Endothelial cell of umbilical vein (primary cell): ENCODE measurements at regions not wholly inside any gene's neighbourhood (a gene's known extent, or its start where the extent isn't known, plus 50 kb on each side); places are given as distances from the start of the nearest gene placed in this dataset.

Experiments used
- BruUV-seq: library from RNA; stranded (reverse); fragments of 400-500 nt; replicated peaks from 2 replicates; lab custom pipeline; 2021; lab: Mats Ljungman, UMichigan
- CTCF ChIA-PET: fragments of 300-600, 350-600 bp; sonication (Branson Sonifier 250); formaldehyde crosslinking; loops from one replicate; lab custom pipeline; 2021; ENCODE audit warnings: antibody characterized with exemption, inconsistent platforms; lab: Charles Lee
- POLR2A ChIA-PET: fragments of 300-600, 350-600 bp; sonication (Branson Sonifier 250); formaldehyde crosslinking; loops from one replicate; lab custom pipeline; 2021; ENCODE audit warnings: antibody characterized with exemption, inconsistent platforms; lab: Charles Lee
- DNase-seq: peaks from one replicate; pipeline ENCODE4 v3.0.0-alpha.2; 2011; ENCODE audit warnings: low read depth, low spot score
- FAIRE-seq: peaks from 2 replicates; lab custom pipeline; 2011; peaks lifted over from hg19 to GRCh38; lab: Jason Lieb, UNC
- H2AFZ ChIP-seq: 2 replicates; pipeline ENCODE4 v1.6.0; 2012; ENCODE audit warnings: low read depth, low read length, control low read depth, inconsistent platforms
- H3K27ac ChIP-seq: 2 replicates; pipeline ENCODE4 v1.5.1; 2011; ENCODE audit warnings: low read depth, mild to moderate bottlenecking, control low read depth, low read length, moderate library complexity; ENCODE audit not compliant: insufficient read depth
- H3K27me3 ChIP-seq, 2 experiments: 2 replicates each; pipeline versions ENCODE4 v1.6.0 to v1.6.1; 2011; ENCODE audit warnings: low read length in 2 of 2, mixed read lengths in 1 of 2; ENCODE audit not compliant: control insufficient read depth in 2 of 2, insufficient read depth in 2 of 2
- H3K36me3 ChIP-seq, 2 experiments: 2 replicates in 1 of 2; 3 replicates in 1 of 2; pipeline ENCODE4 v1.5.1; 2011; ENCODE audit warnings: low read length in 2 of 2, mild to moderate bottlenecking in 1 of 2, moderate library complexity in 1 of 2; ENCODE audit not compliant: control insufficient read depth in 2 of 2, insufficient read depth in 2 of 2; ENCODE audit errors: extremely low read depth in 1 of 2
- H3K4me1 ChIP-seq: 3 replicates; pipeline ENCODE4 v1.5.1; 2011; ENCODE audit warnings: mild to moderate bottlenecking, low read length; ENCODE audit not compliant: control insufficient read depth, insufficient read depth; ENCODE audit errors: extremely low read depth
- H3K4me2 ChIP-seq: 2 replicates; pipeline ENCODE4 v1.6.1; 2011; ENCODE audit warnings: low read length, control low read depth, mixed read lengths; ENCODE audit not compliant: insufficient read depth
- H3K4me3 ChIP-seq, 3 experiments: fragments of 200-600 bp in 1 of 3; sonication (generic), shearing (Covaris generic) in 1 of 3; replicated peaks in 1 of 3; 2 replicates each; pipeline ENCODE4 v1.5.1; 2011 to 2016; ENCODE audit warnings: control low read depth in 3 of 3, low read length in 3 of 3, mild to moderate bottlenecking in 2 of 3, inconsistent platforms in 1 of 3, low read depth in 1 of 3, moderate library complexity in 1 of 3; ENCODE audit not compliant: insufficient read depth in 1 of 3
- H3K79me2 ChIP-seq: 2 replicates; pipeline ENCODE4 v1.6.0; 2012; ENCODE audit warnings: low read length, inconsistent platforms; ENCODE audit not compliant: control insufficient read depth, insufficient read depth
- H3K9ac ChIP-seq: replicated peaks from 2 replicates; pipeline ENCODE3; 2011; ENCODE audit warnings: low read length, control low read depth; ENCODE audit not compliant: insufficient read depth; ENCODE audit errors: extremely low read depth
- H3K9me1 ChIP-seq: replicated peaks from 3 replicates; pipeline ENCODE4 v1.6.0; 2011; ENCODE audit warnings: mild to moderate bottlenecking, low read length; ENCODE audit not compliant: control insufficient read depth, insufficient read depth; ENCODE audit errors: extremely low read depth
- H3K9me3 ChIP-seq: replicated peaks from 2 replicates; pipeline ENCODE4 v1.5.1; 2012; ENCODE audit warnings: low read length, inconsistent platforms; ENCODE audit not compliant: control insufficient read depth, insufficient read depth
- H4K20me1 ChIP-seq: replicated peaks from 2 replicates; pipeline ENCODE3; 2011; ENCODE audit warnings: mild to moderate bottlenecking, low read length; ENCODE audit not compliant: control insufficient read depth, insufficient read depth; ENCODE audit errors: extremely low read depth
- CTCF ChIP-seq, 2 donors: IDR thresholded peaks; 1 replicate in 1 of 2; 2 replicates in 1 of 2; pipeline ENCODE4 v1.5.1; 2011; ENCODE audit warnings: low read length in 2 of 2, mild to moderate bottlenecking in 2 of 2, moderate library complexity in 2 of 2, control low read depth in 1 of 2, inconsistent platforms in 1 of 2, low read depth in 1 of 2; ENCODE audit not compliant: insufficient read depth in 1 of 2; ENCODE audit errors: extremely low read depth in 1 of 2
- EZH2 ChIP-seq: IDR thresholded peaks from 2 replicates; pipeline ENCODE4 v1.6.1; 2012; ENCODE audit warnings: borderline replicate concordance, low read depth, mild to moderate bottlenecking, moderate library complexity, low read length, inconsistent platforms; ENCODE audit not compliant: severe bottlenecking
- FOS ChIP-seq: IDR thresholded peaks from 2 replicates; pipeline ENCODE4 v1.6.1; 2011; ENCODE audit warnings: mild to moderate bottlenecking, low read length, moderate library complexity, borderline replicate concordance; ENCODE audit not compliant: insufficient read depth
- GATA2 ChIP-seq: IDR thresholded peaks from 2 replicates; pipeline ENCODE4 v1.7.0; 2011; ENCODE audit warnings: low read depth, mild to moderate bottlenecking, moderate library complexity, mixed read lengths, low read length; ENCODE audit not compliant: insufficient read length, insufficient read depth
- JUN ChIP-seq: IDR thresholded peaks from 2 replicates; pipeline ENCODE4 v1.6.1; 2011; ENCODE audit warnings: borderline replicate concordance, low read depth; ENCODE audit not compliant: insufficient read length, insufficient read depth
- MAX ChIP-seq: IDR thresholded peaks from 2 replicates; pipeline ENCODE4 v1.6.1; 2011; ENCODE audit not compliant: insufficient read depth, insufficient read length
- MYC ChIP-seq: IDR thresholded peaks from one replicate; pipeline ENCODE4 v1.6.1; 2011; ENCODE audit warnings: mild to moderate bottlenecking, low read depth, low read length
- POLR2A ChIP-seq: IDR thresholded peaks from 2 replicates; pipeline ENCODE4 v1.6.1; 2012; ENCODE audit warnings: low read depth, mild to moderate bottlenecking, control low read depth, low read length
- POLR2AphosphoS5 ChIP-seq: IDR thresholded peaks from 2 replicates; pipeline ENCODE4 v1.6.1; 2012; ENCODE audit warnings: low read depth, mild to moderate bottlenecking, control low read depth, low read length, moderate library complexity; ENCODE audit not compliant: insufficient read depth
- dilution Hi-C: fragments of 300-500 bp; cut with MboI; formaldehyde crosslinking; loops from one replicate; pipeline ENCODE4 v1.15.0; 2019; ENCODE audit warnings: low sequenced_read_pairs; ENCODE audit not compliant: extremely low pct_ligation_motif_present
- intact Hi-C: fragments of 100-400 bp; cut with micrococcal nuclease; formaldehyde crosslinking; loops from one replicate; pipeline ENCODE4 v1.10.0; 2022

- CTCF ChIA-PET: no interaction called here
- BruUV-seq: no TSS peak
- H3K9me3 ChIP-seq: peaks cover 6% of the 10 kb centered on the region
- H3K27ac ChIP-seq: no peak overlapping the region
- DNase-seq: no peak
- no peaks in the 10 kb centered on the region for H3K4me1 ChIP-seq
- H3K4me2 ChIP-seq: no peak overlapping the region
- H2AFZ ChIP-seq: no peak overlapping the region
- no peaks in the 10 kb centered on the region for H3K9me1 ChIP-seq
- no peak overlapping the region for H3K9ac ChIP-seq
- no peaks in the 10 kb centered on the region for H4K20me1 ChIP-seq
- no peaks in the 10 kb centered on the region for H3K27me3 ChIP-seq
- H3K4me3 ChIP-seq: no peak overlapping the region
- TF ChIP-seq FOS: no peak
- TF ChIP-seq POLR2A: no peak
- no peak for TF ChIP-seq POLR2AphosphoS5
- no peak for TF ChIP-seq GATA2
- no peak for TF ChIP-seq MYC
- no peak for TF ChIP-seq CTCF (IDR thresholded peaks at IDR 0.05; ENCODE audit: extremely low read depth in 1 of 2, insufficient read depth in 1 of 2, low read depth in 1 of 2, low read length in 2 of 2)
- TF ChIP-seq JUN: no peak
- no peak for TF ChIP-seq EZH2
- TF ChIP-seq MAX: no peak
- dilution Hi-C loops: no loop called here
- POLR2A ChIA-PET: no interaction called here
- H3K36me3 ChIP-seq: no peaks in the 10 kb centered on the region
- H3K79me2 ChIP-seq: no peaks in the 10 kb centered on the region
- FAIRE-seq: no peak
- intact Hi-C loops: no loop called here
Measured at GRCh38 chr20:54766483-54766882, 291.1 kb downstream of the DOK5 start.
